ENCODE measurements at regions not wholly inside any gene's neighbourhood (a gene's known extent, or its start where the extent isn't known, plus 50 kb on each side); places are given as distances from the start of the nearest gene placed in this dataset.
A peak's percentile ranks its signal among the peaks of the same experiment; 100 is the strongest.

DNA sequence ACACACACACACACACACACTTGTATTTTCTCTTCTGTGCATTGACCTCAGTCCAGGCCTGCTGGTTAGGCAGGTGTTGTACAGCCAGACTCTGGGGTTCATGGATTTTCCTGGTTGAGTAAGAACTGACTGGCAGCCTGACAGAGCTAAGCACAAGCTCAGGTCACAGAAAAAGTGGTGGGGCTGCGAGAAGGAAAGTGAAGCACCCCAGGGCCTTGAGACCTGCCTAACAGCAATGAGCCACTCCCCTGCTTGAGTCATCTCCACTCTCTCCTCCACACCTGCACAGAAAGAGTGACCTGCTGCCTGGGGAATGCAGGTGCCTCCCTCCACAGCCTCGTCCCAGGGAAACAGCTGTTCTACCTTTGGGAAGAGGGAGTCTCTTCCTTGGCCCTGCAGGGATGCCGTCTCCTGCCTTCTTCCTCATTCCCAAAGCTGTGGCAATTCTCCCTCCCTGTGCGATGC, 91.4 kb upstream of the LGALSL start:
- intact Hi-C loops (cut with micrococcal nuclease; ENCODE audit: unreplicated experiment) = loop anchor here (5.0 kb wide), 1 partner anchor 40 kb away; no protein-coding TSS in a partner anchor
- H3K4me3 ChIP-seq (ENCODE audit: low read depth, low read length) = no peak overlapping the region
- TF ChIP-seq, protein P1, sequence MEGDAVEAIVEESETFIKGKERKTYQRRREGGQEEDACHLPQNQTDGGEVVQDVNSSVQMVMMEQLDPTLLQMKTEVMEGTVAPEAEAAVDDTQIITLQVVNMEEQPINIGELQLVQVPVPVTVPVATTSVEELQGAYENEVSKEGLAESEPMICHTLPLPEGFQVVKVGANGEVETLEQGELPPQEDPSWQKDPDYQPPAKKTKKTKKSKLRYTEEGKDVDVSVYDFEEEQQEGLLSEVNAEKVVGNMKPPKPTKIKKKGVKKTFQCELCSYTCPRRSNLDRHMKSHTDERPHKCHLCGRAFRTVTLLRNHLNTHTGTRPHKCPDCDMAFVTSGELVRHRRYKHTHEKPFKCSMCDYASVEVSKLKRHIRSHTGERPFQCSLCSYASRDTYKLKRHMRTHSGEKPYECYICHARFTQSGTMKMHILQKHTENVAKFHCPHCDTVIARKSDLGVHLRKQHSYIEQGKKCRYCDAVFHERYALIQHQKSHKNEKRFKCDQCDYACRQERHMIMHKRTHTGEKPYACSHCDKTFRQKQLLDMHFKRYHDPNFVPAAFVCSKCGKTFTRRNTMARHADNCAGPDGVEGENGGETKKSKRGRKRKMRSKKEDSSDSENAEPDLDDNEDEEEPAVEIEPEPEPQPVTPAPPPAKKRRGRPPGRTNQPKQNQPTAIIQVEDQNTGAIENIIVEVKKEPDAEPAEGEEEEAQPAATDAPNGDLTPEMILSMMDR (IDR thresholded peaks at IDR 0.05; ENCODE audit: insufficient read depth in 1 of 2, low read depth in 1 of 2, low read length in 1 of 2, severe bottlenecking in 1 of 2, unreplicated experiment in 1 of 2) = no peak
- no peaks in the 10 kb centered on the region for H3K27me3 ChIP-seq (replicated peaks; ENCODE audit: control insufficient read depth, insufficient read depth, low read length)
- no peaks in the 10 kb centered on the region for H3K27me3 Mint-ChIP-seq (ENCODE audit: insufficient read depth, unreplicated experiment)
- H3K4me1 ChIP-seq = peaks cover 24% of the 10 kb centered on the region
- BruUV-seq (replicated peaks) = no TSS peak
- ChIA-PET POLR2A (no interaction called here), CTCF (no interaction called here)
- H3K27ac Mint-ChIP-seq (ENCODE audit: unreplicated experiment) = peak overlapping the region; percentile 33
- no peaks in the 10 kb centered on the region for H3K36me3 Mint-ChIP-seq (ENCODE audit: insufficient read depth, unreplicated experiment)
- no peaks in the 10 kb centered on the region for H3K9me3 Mint-ChIP-seq (ENCODE audit: unreplicated experiment)
- no peak overlapping the region for H3K4me3 Mint-ChIP-seq (ENCODE audit: unreplicated experiment)
- H3K4me1 Mint-ChIP-seq (ENCODE audit: low read depth, unreplicated experiment) = peaks cover 13% of the 10 kb centered on the region
- DNase-seq = peak; percentile 45 to 73
- no peaks in the 10 kb centered on the region for H3K36me3 ChIP-seq (ENCODE audit: control insufficient read depth, insufficient read depth, low read length)
- H3K9me3 ChIP-seq = no peaks in the 10 kb centered on the region

DNA sequence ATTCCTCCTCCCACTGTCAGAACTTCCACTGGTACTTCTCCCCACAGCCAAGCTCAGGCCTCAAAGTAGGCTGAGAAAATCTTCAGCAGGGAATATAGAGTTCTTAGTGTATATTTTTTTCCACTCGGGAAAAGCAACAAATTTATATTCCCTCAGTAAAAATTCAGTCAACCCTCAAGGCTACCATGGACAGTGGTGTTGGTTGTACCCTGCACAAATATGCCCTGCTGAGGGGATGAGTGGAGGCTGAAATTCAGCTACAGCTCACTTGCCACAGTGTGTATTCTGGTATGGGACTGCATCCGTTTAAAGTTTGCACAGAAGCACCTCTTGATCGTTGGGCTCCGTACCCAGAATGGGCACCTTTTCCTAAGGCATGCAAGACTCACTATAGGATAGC, 90.8 kb upstream of the LGALSL start:
- H3K4me1 Mint-ChIP-seq (ENCODE audit: low read depth, unreplicated experiment) = peaks cover 13% of the 10 kb centered on the region
- DNase-seq = no peak
- BruUV-seq (replicated peaks) = no TSS peak
- Histone ChIP-seq H3K4me3 (ENCODE audit: low read depth, low read length) (no peak overlapping the region), H3K4me1 (peaks cover 24% of the 10 kb centered on the region), H3K36me3 (ENCODE audit: control insufficient read depth, insufficient read depth, low read length) (no peaks in the 10 kb centered on the region), H3K9me3 (no peaks in the 10 kb centered on the region), H3K27me3 (replicated peaks; ENCODE audit: control insufficient read depth, insufficient read depth, low read length) (no peaks in the 10 kb centered on the region)
- intact Hi-C loops (cut with micrococcal nuclease; ENCODE audit: unreplicated experiment) = loop anchor here (5.0 kb wide), 1 partner anchor 39 kb away; no protein-coding TSS in a partner anchor
- peak overlapping the region; percentile 33 for H3K27ac Mint-ChIP-seq (ENCODE audit: unreplicated experiment)
- TF ChIP-seq, protein P1 (IDR thresholded peaks at IDR 0.05; ENCODE audit: insufficient read depth in 1 of 2, low read depth in 1 of 2, low read length in 1 of 2, severe bottlenecking in 1 of 2, unreplicated experiment in 1 of 2) = no peak
- H3K36me3 Mint-ChIP-seq (ENCODE audit: insufficient read depth, unreplicated experiment) = no peaks in the 10 kb centered on the region
- H3K4me3 Mint-ChIP-seq (ENCODE audit: unreplicated experiment) = no peak overlapping the region
- no peaks in the 10 kb centered on the region for H3K9me3 Mint-ChIP-seq (ENCODE audit: unreplicated experiment)
- ChIA-PET CTCF (no interaction called here), POLR2A (no interaction called here)
- no peaks in the 10 kb centered on the region for H3K27me3 Mint-ChIP-seq (ENCODE audit: insufficient read depth, unreplicated experiment)

DNA sequence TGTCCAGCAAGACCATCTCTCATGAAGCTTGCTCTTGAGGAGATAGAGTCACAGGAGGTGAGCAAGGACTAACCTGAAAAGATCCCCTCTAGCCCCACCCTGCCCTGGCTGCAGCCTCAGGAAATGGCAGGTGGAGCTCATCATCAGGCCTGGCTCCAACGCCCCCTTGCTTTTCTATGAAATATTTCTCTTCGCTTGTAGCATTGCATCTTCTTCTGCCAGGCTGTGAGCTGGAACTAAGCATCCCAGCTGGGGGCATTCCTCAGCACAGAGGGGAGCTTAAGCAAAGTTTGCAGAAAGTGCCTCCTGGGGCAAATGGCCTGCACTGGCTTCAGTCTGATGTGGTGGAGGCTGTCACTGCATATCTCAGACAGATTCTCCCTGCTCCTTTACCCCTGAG, 90.1 kb upstream of the LGALSL start:
- Histone ChIP-seq H3K4me1 (peaks cover 24% of the 10 kb centered on the region), H3K4me3 (ENCODE audit: low read depth, low read length) (no peak overlapping the region), H3K36me3 (ENCODE audit: control insufficient read depth, insufficient read depth, low read length) (no peaks in the 10 kb centered on the region), H3K27me3 (replicated peaks; ENCODE audit: control insufficient read depth, insufficient read depth, low read length) (no peaks in the 10 kb centered on the region), H3K9me3 (no peaks in the 10 kb centered on the region)
- H3K27me3 Mint-ChIP-seq (ENCODE audit: insufficient read depth, unreplicated experiment) = no peaks in the 10 kb centered on the region
- DNase-seq = no peak
- TF ChIP-seq, protein P1 (IDR thresholded peaks at IDR 0.05; ENCODE audit: insufficient read depth in 1 of 2, low read depth in 1 of 2, low read length in 1 of 2, severe bottlenecking in 1 of 2, unreplicated experiment in 1 of 2) = no peak
- H3K4me3 Mint-ChIP-seq (ENCODE audit: unreplicated experiment) = no peak overlapping the region
- no peaks in the 10 kb centered on the region for H3K36me3 Mint-ChIP-seq (ENCODE audit: insufficient read depth, unreplicated experiment)
- no peak overlapping the region for H3K27ac Mint-ChIP-seq (ENCODE audit: unreplicated experiment)
- peaks cover 13% of the 10 kb centered on the region for H3K4me1 Mint-ChIP-seq (ENCODE audit: low read depth, unreplicated experiment)
- H3K9me3 Mint-ChIP-seq (ENCODE audit: unreplicated experiment) = no peaks in the 10 kb centered on the region
- intact Hi-C loops (cut with micrococcal nuclease; ENCODE audit: unreplicated experiment) = loop anchor here (5.0 kb wide), 1 partner anchor 38 kb away; no protein-coding TSS in a partner anchor
- POLR2A ChIA-PET = no interaction called here
- CTCF ChIA-PET = no interaction called here
- no TSS peak for BruUV-seq (replicated peaks)

Data from Caco-2 (cell line).